ENCODE measurements at regions not wholly inside any gene's neighbourhood (a gene's known extent, or its start where the extent isn't known, plus 50 kb on each side); places are given as distances from the start of the nearest gene placed in this dataset.

GRCh38 chr3:18279226-18279737 lies 145.9 kb downstream of the SATB1 start:
- Histone ChIP-seq H3K4me2 (ENCODE audit: low read length) (no peak overlapping the region), H3K27ac (ENCODE audit: low read depth, low read length) (no peak overlapping the region), H3K79me2 (ENCODE audit: insufficient read depth, low read length) (no peaks in the 10 kb centered on the region), H4K20me1 (ENCODE audit: insufficient read depth, low read length) (no peaks in the 10 kb centered on the region), H3K4me1 (ENCODE audit: insufficient read depth, low read length) (no peaks in the 10 kb centered on the region), H3K4me3 (ENCODE audit: insufficient read depth, low read depth, low read length) (no peak overlapping the region), H2AFZ (ENCODE audit: low read depth, low read length) (no peak overlapping the region), H3K27me3 (ENCODE audit: insufficient read depth, low read length) (no peaks in the 10 kb centered on the region), H3K9ac (ENCODE audit: low read length) (no peak overlapping the region), H3K36me3 (ENCODE audit: insufficient read depth, low read length) (no peaks in the 10 kb centered on the region), H3K9me3 (ENCODE audit: insufficient read depth, low read depth, low read length) (no peaks in the 10 kb centered on the region)
- Mint-ChIP-seq H3K4me1 (ENCODE audit: low read depth, unreplicated experiment) (peaks cover 1% of the 10 kb centered on the region), H3K4me3 (ENCODE audit: unreplicated experiment) (no peak overlapping the region), H3K27ac (ENCODE audit: unreplicated experiment) (no peak overlapping the region), H3K9me3 (ENCODE audit: unreplicated experiment) (peaks cover 3% of the 10 kb centered on the region), H3K27me3 (ENCODE audit: low read depth, unreplicated experiment) (no peaks in the 10 kb centered on the region), H3K36me3 (ENCODE audit: low read depth, unreplicated experiment) (no peaks in the 10 kb centered on the region)
- TF ChIP-seq EZH2 (IDR thresholded peaks at IDR 0.05; ENCODE audit: insufficient read depth, low read length) (no peak), CTCF (IDR thresholded peaks at IDR 0.05; ENCODE audit: insufficient read depth, low read depth, low read length) (no peak)
- no peak for FAIRE-seq
- no peak for DNase-seq (ENCODE audit: low read depth)

GRCh38 chr3:18264853-18265252 lies 160.3 kb downstream of the SATB1 start:
- Histone ChIP-seq H3K4me2 (ENCODE audit: low read length) (no peak overlapping the region), H2AFZ (ENCODE audit: low read depth, low read length) (no peak overlapping the region), H3K79me2 (ENCODE audit: insufficient read depth, low read length) (no peaks in the 10 kb centered on the region), H3K36me3 (ENCODE audit: insufficient read depth, low read length) (no peaks in the 10 kb centered on the region), H4K20me1 (ENCODE audit: insufficient read depth, low read length) (no peaks in the 10 kb centered on the region), H3K9ac (ENCODE audit: low read length) (no peak overlapping the region), H3K27ac (ENCODE audit: low read depth, low read length) (no peak overlapping the region), H3K4me1 (ENCODE audit: insufficient read depth, low read length) (no peaks in the 10 kb centered on the region), H3K9me3 (ENCODE audit: insufficient read depth, low read depth, low read length) (no peaks in the 10 kb centered on the region), H3K4me3 (ENCODE audit: insufficient read depth, low read depth, low read length) (no peak overlapping the region), H3K27me3 (ENCODE audit: insufficient read depth, low read length) (no peaks in the 10 kb centered on the region)
- H3K27ac Mint-ChIP-seq (ENCODE audit: unreplicated experiment) = no peak overlapping the region
- no peaks in the 10 kb centered on the region for H3K27me3 Mint-ChIP-seq (ENCODE audit: low read depth, unreplicated experiment)
- H3K4me3 Mint-ChIP-seq (ENCODE audit: unreplicated experiment) = no peak overlapping the region
- TF ChIP-seq EZH2 (IDR thresholded peaks at IDR 0.05; ENCODE audit: insufficient read depth, low read length) = no peak
- TF ChIP-seq CTCF (IDR thresholded peaks at IDR 0.05; ENCODE audit: insufficient read depth, low read depth, low read length) = no peak
- no peaks in the 10 kb centered on the region for H3K36me3 Mint-ChIP-seq (ENCODE audit: low read depth, unreplicated experiment)
- H3K4me1 Mint-ChIP-seq (ENCODE audit: low read depth, unreplicated experiment) = no peaks in the 10 kb centered on the region
- no peak for FAIRE-seq
- no peak for DNase-seq (ENCODE audit: low read depth)
- no peaks in the 10 kb centered on the region for H3K9me3 Mint-ChIP-seq (ENCODE audit: unreplicated experiment)

DNA sequence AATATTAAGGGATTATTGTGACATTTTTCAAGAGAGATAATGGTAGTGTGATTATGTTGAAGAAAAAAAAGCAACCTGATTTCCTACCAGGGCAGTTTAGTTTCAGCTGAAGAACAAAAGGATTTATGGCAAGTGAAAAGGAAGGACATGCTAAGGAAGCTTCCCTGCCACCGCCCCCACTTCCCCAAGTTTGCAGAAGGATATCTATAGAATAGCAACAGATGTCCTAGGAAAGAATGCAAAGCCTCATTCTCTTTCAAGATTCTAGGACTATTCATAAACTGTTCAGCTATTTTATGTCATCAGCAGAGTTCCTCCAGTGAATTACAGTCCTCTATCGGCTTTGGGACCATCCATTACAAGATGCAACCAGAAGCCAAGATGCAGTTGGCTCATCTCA lies 160.8 kb downstream of the SATB1 start:
- no peaks in the 10 kb centered on the region for H3K36me3 ChIP-seq (ENCODE audit: insufficient read depth, low read length)
- no peak overlapping the region for H2AFZ ChIP-seq (ENCODE audit: low read depth, low read length)
- H3K4me3 ChIP-seq (ENCODE audit: insufficient read depth, low read depth, low read length) = no peak overlapping the region
- H3K9me3 Mint-ChIP-seq (ENCODE audit: unreplicated experiment) = no peaks in the 10 kb centered on the region
- H3K4me1 ChIP-seq (ENCODE audit: insufficient read depth, low read length) = no peaks in the 10 kb centered on the region
- no peak overlapping the region for H3K27ac ChIP-seq (ENCODE audit: low read depth, low read length)
- DNase-seq (ENCODE audit: low read depth) (no peak), FAIRE-seq (no peak)
- TF ChIP-seq EZH2 (IDR thresholded peaks at IDR 0.05; ENCODE audit: insufficient read depth, low read length) = no peak
- TF ChIP-seq CTCF (IDR thresholded peaks at IDR 0.05; ENCODE audit: insufficient read depth, low read depth, low read length) = no peak
- no peaks in the 10 kb centered on the region for H3K27me3 Mint-ChIP-seq (ENCODE audit: low read depth, unreplicated experiment)
- H3K79me2 ChIP-seq (ENCODE audit: insufficient read depth, low read length) = no peaks in the 10 kb centered on the region
- H3K4me1 Mint-ChIP-seq (ENCODE audit: low read depth, unreplicated experiment) = no peaks in the 10 kb centered on the region
- no peaks in the 10 kb centered on the region for H4K20me1 ChIP-seq (ENCODE audit: insufficient read depth, low read length)
- H3K4me2 ChIP-seq (ENCODE audit: low read length) = no peak overlapping the region
- H3K9ac ChIP-seq (ENCODE audit: low read length) = no peak overlapping the region
- H3K36me3 Mint-ChIP-seq (ENCODE audit: low read depth, unreplicated experiment) = no peaks in the 10 kb centered on the region
- no peak overlapping the region for H3K4me3 Mint-ChIP-seq (ENCODE audit: unreplicated experiment)
- no peaks in the 10 kb centered on the region for H3K9me3 ChIP-seq (ENCODE audit: insufficient read depth, low read depth, low read length)
- H3K27me3 ChIP-seq (ENCODE audit: insufficient read depth, low read length) = no peaks in the 10 kb centered on the region
- H3K27ac Mint-ChIP-seq (ENCODE audit: unreplicated experiment) = no peak overlapping the region

Measured in astrocyte (in vitro differentiated cells and primary cell).